Thyroid gland (tissue), 4 donors: ENCODE measurements at regions not wholly inside any gene's neighbourhood (a gene's known extent, or its start where the extent isn't known, plus 50 kb on each side); places are given as distances from the start of the nearest gene placed in this dataset.

Source experiments
- POLR2A ChIP-seq, 2 donors: fragments of 450-650 bp; IDR thresholded peaks; one replicate each; pipeline ENCODE4 v1.6.1; 2017; ENCODE audit warnings: antibody characterized with exemption in 2 of 2, mild to moderate bottlenecking in 2 of 2, moderate library complexity in 1 of 2
- TF ChIP-seq, protein P1 (sequence below), 6 experiments: fragments of 200-600 bp in 3 of 6; fragments of 450-650 bp in 3 of 6; sonication (generic) in 3 of 6; IDR thresholded peaks; one replicate each; pipeline ENCODE4 v1.5.1; 2016 to 2019; ENCODE audit warnings: antibody characterized with exemption in 6 of 6, mild to moderate bottlenecking in 2 of 6, inconsistent platforms in 1 of 6, moderate library complexity in 1 of 6

GRCh38 chr12:65715961-65716360 is 108.3 kb upstream of the HMGA2 start:
- TF ChIP-seq, protein P1, sequence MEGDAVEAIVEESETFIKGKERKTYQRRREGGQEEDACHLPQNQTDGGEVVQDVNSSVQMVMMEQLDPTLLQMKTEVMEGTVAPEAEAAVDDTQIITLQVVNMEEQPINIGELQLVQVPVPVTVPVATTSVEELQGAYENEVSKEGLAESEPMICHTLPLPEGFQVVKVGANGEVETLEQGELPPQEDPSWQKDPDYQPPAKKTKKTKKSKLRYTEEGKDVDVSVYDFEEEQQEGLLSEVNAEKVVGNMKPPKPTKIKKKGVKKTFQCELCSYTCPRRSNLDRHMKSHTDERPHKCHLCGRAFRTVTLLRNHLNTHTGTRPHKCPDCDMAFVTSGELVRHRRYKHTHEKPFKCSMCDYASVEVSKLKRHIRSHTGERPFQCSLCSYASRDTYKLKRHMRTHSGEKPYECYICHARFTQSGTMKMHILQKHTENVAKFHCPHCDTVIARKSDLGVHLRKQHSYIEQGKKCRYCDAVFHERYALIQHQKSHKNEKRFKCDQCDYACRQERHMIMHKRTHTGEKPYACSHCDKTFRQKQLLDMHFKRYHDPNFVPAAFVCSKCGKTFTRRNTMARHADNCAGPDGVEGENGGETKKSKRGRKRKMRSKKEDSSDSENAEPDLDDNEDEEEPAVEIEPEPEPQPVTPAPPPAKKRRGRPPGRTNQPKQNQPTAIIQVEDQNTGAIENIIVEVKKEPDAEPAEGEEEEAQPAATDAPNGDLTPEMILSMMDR (IDR thresholded peaks at IDR 0.05), result no peak
- TF ChIP-seq POLR2A (IDR thresholded peaks at IDR 0.05), result no peak
